SK-N-SH (cell line): ENCODE measurements at regions not wholly inside any gene's neighbourhood (a gene's known extent, or its start where the extent isn't known, plus 50 kb on each side); places are given as distances from the start of the nearest gene placed in this dataset.

Source experiments
- CTCF ChIP-seq: fragments of 200-600 bp; sonication (generic); IDR thresholded peaks from 2 replicates; pipeline ENCODE4 v1.6.1; 2017; ENCODE audit warnings: antibody characterized with exemption, mild to moderate bottlenecking, moderate library complexity
- EP300 ChIP-seq, 2 experiments: IDR thresholded peaks; 2 replicates each; pipeline versions ENCODE4 v1.4.0 to v1.6.1; 2012; ENCODE audit warnings: borderline replicate concordance in 1 of 2, low read depth in 1 of 2, low read length in 1 of 2
- GATA2 ChIP-seq: sonication (generic); formaldehyde crosslinking; IDR thresholded peaks from 2 replicates; pipeline ENCODE4 v1.5.0; 2020; ENCODE audit warnings: mild to moderate bottlenecking, missing genetic modification reagents
- SIN3A ChIP-seq: IDR thresholded peaks from 2 replicates; pipeline ENCODE4 v1.6.1; 2012; ENCODE audit warnings: low read depth, mild to moderate bottlenecking, low read length, moderate library complexity, borderline replicate concordance
- USF1 ChIP-seq: IDR thresholded peaks from 2 replicates; pipeline ENCODE4 v1.4.0; 2012; ENCODE audit warnings: low read depth, borderline replicate concordance

GRCh38 chr4:153919667-153920066 lies 130.8 kb upstream of the SFRP2 start:
- TF ChIP-seq USF1: no peak
- no peak for TF ChIP-seq SIN3A
- TF ChIP-seq CTCF: no peak
- TF ChIP-seq GATA2 (CRISPR knock-in tag): no peak
- no peak for TF ChIP-seq EP300 (IDR thresholded peaks at IDR 0.05; ENCODE audit: borderline replicate concordance in 1 of 2, low read depth in 1 of 2, low read length in 1 of 2)
